ENCODE measurements at regions not wholly inside any gene's neighbourhood (a gene's known extent, or its start where the extent isn't known, plus 50 kb on each side); places are given as distances from the start of the nearest gene placed in this dataset.
"Not testable (repeated sequence)": the region's sequence is repeated elsewhere in the genome, so short reads cannot be mapped to it uniquely, and the experiment has no call there.

- DNase-seq (ENCODE audit: low read depth), result no peak
Observed at GRCh38 chr16:24624102-24624501, 84.7 kb downstream of the RBBP6 start.

GRCh38 chr16:24626256-24626655, 86.9 kb downstream of the RBBP6 start:
- DNase-seq (ENCODE audit: low read depth), result no peak

- DNase-seq (ENCODE audit: low read depth), result no peak
Observed at GRCh38 chr16:24634919-24635318, 94.5 kb upstream of the TNRC6A start.

GRCh38 chr16:24635900-24636610, 93.4 kb upstream of the TNRC6A start:
- DNase-seq (ENCODE audit: low read depth), result no peak

- no peak for DNase-seq (ENCODE audit: low read depth)
Observed at GRCh38 chr16:24639769-24640168, 89.7 kb upstream of the TNRC6A start.

- no peak for DNase-seq (ENCODE audit: low read depth)
Observed at GRCh38 chr16:24643489-24643888, 86.0 kb upstream of the TNRC6A start.

GRCh38 chr16:24645739-24646645, 83.5 kb upstream of the TNRC6A start:
- no peak for DNase-seq (ENCODE audit: low read depth)

- DNase-seq (ENCODE audit: low read depth), result no peak
Observed at GRCh38 chr16:24646646-24646995, 82.8 kb upstream of the TNRC6A start.

GRCh38 chr16:24652209-24652712, 77.2 kb upstream of the TNRC6A start:
- DNase-seq (ENCODE audit: low read depth), result no peak

- DNase-seq (ENCODE audit: low read depth), result no peak
Observed at GRCh38 chr16:24652803-24653202, 76.6 kb upstream of the TNRC6A start.

GRCh38 chr16:24653725-24654124, 75.7 kb upstream of the TNRC6A start:
- no peak for DNase-seq (ENCODE audit: low read depth)

- DNase-seq (ENCODE audit: low read depth), result not testable (repeated sequence)
Observed at GRCh38 chr16:24665942-24666341, 63.5 kb upstream of the TNRC6A start.

- no peak for DNase-seq (ENCODE audit: low read depth)
Observed at GRCh38 chr16:24667244-24667764, 62.1 kb upstream of the TNRC6A start.

- DNase-seq (ENCODE audit: low read depth), result peak; percentile 13
Observed at GRCh38 chr16:24668481-24669061, 60.9 kb upstream of the TNRC6A start.

- DNase-seq (ENCODE audit: low read depth), result no peak
Observed at GRCh38 chr16:24670623-24671454, 58.6 kb upstream of the TNRC6A start.

GRCh38 chr16:24671455-24671954, 57.9 kb upstream of the TNRC6A start:
- no peak for DNase-seq (ENCODE audit: low read depth)

- no peak for DNase-seq (ENCODE audit: low read depth)
Observed at GRCh38 chr16:24673155-24673554, 56.3 kb upstream of the TNRC6A start.

- DNase-seq (ENCODE audit: low read depth), result no peak
Observed at GRCh38 chr16:24674877-24675276, 54.6 kb upstream of the TNRC6A start.

GRCh38 chr16:24677388-24677787, 52.1 kb upstream of the TNRC6A start:
- no peak for DNase-seq (ENCODE audit: low read depth)

Measured in stimulated activated CD8-positive, alpha-beta memory T cell treated with anti-CD3 and anti-CD28 coated beads, Interleukin-4, amount 100 ng/mL, for 24 hours (primary cell).